HG02981 (cell line): ENCODE measurements at regions not wholly inside any gene's neighbourhood (a gene's known extent, or its start where the extent isn't known, plus 50 kb on each side); places are given as distances from the start of the nearest gene placed in this dataset.

Experiments
- ATAC-seq: cut with Tn5 transposase; IDR thresholded peaks from one replicate; pipeline ENCODE4 v1.9.1; 2021; ENCODE audit warnings: mild to moderate bottlenecking, moderate library complexity; ENCODE audit not compliant: unreplicated experiment

- no peak for ATAC-seq
Observed at GRCh38 chr7:21077602-21078001, 290.9 kb upstream of the SP8 start.

- no peak for ATAC-seq
Observed at GRCh38 chr7:21084286-21084685, 297.6 kb upstream of the SP8 start.

GRCh38 chr7:21086688-21087087 lies 300.0 kb upstream of the SP8 start:
- ATAC-seq: no peak

- no peak for ATAC-seq
Observed at GRCh38 chr7:21089653-21090052, 303.0 kb upstream of the SP8 start.

- no peak for ATAC-seq
Observed at GRCh38 chr7:21092766-21093702, 306.3 kb upstream of the SP8 start.

- ATAC-seq: no peak
Observed at GRCh38 chr7:21094589-21094988, 307.9 kb upstream of the SP8 start.

GRCh38 chr7:21099432-21099831 lies 312.7 kb upstream of the SP8 start:
- ATAC-seq: no peak

GRCh38 chr7:21099955-21100354 lies 313.3 kb upstream of the SP8 start:
- no peak for ATAC-seq

GRCh38 chr7:21101541-21101940 lies 314.9 kb upstream of the SP8 start:
- no peak for ATAC-seq

- ATAC-seq: no peak
Observed at GRCh38 chr7:21103426-21104123, 316.9 kb upstream of the SP8 start.

- ATAC-seq: no peak
Observed at GRCh38 chr7:21104124-21104500, 317.4 kb upstream of the SP8 start.

GRCh38 chr7:21106296-21106732 lies 319.6 kb upstream of the SP8 start:
- ATAC-seq: no peak

GRCh38 chr7:21107101-21107500 lies 320.4 kb upstream of the SP8 start:
- no peak for ATAC-seq

GRCh38 chr7:21108182-21108581 lies 319.7 kb upstream of the SP4 start:
- no peak for ATAC-seq

GRCh38 chr7:21113609-21114415 lies 314.1 kb upstream of the SP4 start:
- ATAC-seq: no peak

- no peak for ATAC-seq
Observed at GRCh38 chr7:21123586-21123985, 304.3 kb upstream of the SP4 start.

GRCh38 chr7:21125297-21125696 lies 302.6 kb upstream of the SP4 start:
- ATAC-seq: no peak

GRCh38 chr7:21128062-21128817 lies 299.6 kb upstream of the SP4 start:
- ATAC-seq: no peak

- ATAC-seq: no peak
Observed at GRCh38 chr7:21131897-21132296, 296.0 kb upstream of the SP4 start.

- ATAC-seq: no peak
Observed at GRCh38 chr7:21134631-21135030, 293.3 kb upstream of the SP4 start.

GRCh38 chr7:21135437-21135836 lies 292.4 kb upstream of the SP4 start:
- ATAC-seq: no peak
